HCT116 (cell line): ENCODE measurements at regions not wholly inside any gene's neighbourhood (a gene's known extent, or its start where the extent isn't known, plus 50 kb on each side); places are given as distances from the start of the nearest gene placed in this dataset.

Experiments
- EZH2 ChIP-seq: fragments of 200-600 bp; sonication (generic); IDR thresholded peaks from 2 replicates; pipeline ENCODE4 v1.6.1; 2017; ENCODE audit warnings: antibody characterized with exemption, mixed run types
- EZH2phosphoT487 ChIP-seq: fragments of 200-600 bp; IDR thresholded peaks from 2 replicates; pipeline ENCODE4 v1.6.1; 2018; ENCODE audit warnings: antibody characterized with exemption, borderline replicate concordance
- FOSL1 ChIP-seq: IDR thresholded peaks from 2 replicates; pipeline ENCODE4 v1.6.1; 2012; ENCODE audit warnings: low read depth
- POLR2A ChIP-seq: IDR thresholded peaks from 2 replicates; pipeline ENCODE4 v1.7.0; 2011; ENCODE audit warnings: borderline replicate concordance; ENCODE audit not compliant: insufficient read depth, insufficient read length; ENCODE audit errors: extremely low read depth
- POLR2AphosphoS5 ChIP-seq: IDR thresholded peaks from 2 replicates; pipeline ENCODE4 v1.6.1; 2011; ENCODE audit warnings: mild to moderate bottlenecking, low read depth, low read length, moderate library complexity
- YY1 ChIP-seq: IDR thresholded peaks from 2 replicates; pipeline ENCODE4 v1.6.1; 2011; ENCODE audit warnings: low read length, low read depth, moderate library complexity, mild to moderate bottlenecking; ENCODE audit not compliant: insufficient replicate concordance; ENCODE audit errors: extremely low read depth
- TF ChIP-seq, protein P1 (sequence below), 3 experiments: fragments of 200-600 bp in 1 of 3; sonication (generic) in 1 of 3; IDR thresholded peaks in 2 of 3; conservative IDR thresholded peaks in 1 of 3; 2 replicates each; pipeline ENCODE4 v1.5.1; 2012 to 2017; ENCODE audit warnings: low read depth in 2 of 3, low read length in 2 of 3, antibody characterized with exemption in 1 of 3, borderline replicate concordance in 1 of 3, control low read depth in 1 of 3, mild to moderate bottlenecking in 1 of 3, mixed read lengths in 1 of 3, mixed run types in 1 of 3, moderate library complexity in 1 of 3; ENCODE audit not compliant: insufficient read depth in 1 of 3

DNA sequence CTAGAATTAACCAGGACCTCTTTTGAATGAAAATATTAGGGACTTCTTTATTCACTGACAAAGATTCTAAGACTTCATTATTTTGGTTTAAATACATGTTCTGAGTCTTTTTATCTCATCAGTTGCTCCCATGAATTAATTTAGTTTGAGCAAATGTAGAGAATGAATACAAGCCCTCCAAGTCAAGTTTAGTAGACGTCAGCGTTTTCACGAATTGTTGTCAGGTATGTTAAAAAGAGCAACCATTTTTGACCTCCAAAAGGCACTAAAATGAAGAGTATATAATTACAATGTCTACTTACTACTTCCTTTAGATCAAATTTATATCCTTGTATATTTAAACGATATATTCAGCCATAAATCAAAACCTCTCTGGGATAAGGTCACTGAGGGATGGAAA lies 809.3 kb upstream of the CDH6 start:
- no peak for TF ChIP-seq EZH2
- TF ChIP-seq POLR2AphosphoS5: no peak
- TF ChIP-seq YY1: no peak
- no peak for TF ChIP-seq FOSL1
- TF ChIP-seq, protein P1, sequence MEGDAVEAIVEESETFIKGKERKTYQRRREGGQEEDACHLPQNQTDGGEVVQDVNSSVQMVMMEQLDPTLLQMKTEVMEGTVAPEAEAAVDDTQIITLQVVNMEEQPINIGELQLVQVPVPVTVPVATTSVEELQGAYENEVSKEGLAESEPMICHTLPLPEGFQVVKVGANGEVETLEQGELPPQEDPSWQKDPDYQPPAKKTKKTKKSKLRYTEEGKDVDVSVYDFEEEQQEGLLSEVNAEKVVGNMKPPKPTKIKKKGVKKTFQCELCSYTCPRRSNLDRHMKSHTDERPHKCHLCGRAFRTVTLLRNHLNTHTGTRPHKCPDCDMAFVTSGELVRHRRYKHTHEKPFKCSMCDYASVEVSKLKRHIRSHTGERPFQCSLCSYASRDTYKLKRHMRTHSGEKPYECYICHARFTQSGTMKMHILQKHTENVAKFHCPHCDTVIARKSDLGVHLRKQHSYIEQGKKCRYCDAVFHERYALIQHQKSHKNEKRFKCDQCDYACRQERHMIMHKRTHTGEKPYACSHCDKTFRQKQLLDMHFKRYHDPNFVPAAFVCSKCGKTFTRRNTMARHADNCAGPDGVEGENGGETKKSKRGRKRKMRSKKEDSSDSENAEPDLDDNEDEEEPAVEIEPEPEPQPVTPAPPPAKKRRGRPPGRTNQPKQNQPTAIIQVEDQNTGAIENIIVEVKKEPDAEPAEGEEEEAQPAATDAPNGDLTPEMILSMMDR (IDR thresholded peaks at IDR 0.05 in 2 of 3, conservative IDR thresholded peaks at IDR 0.05 in 1 of 3; ENCODE audit: borderline replicate concordance in 1 of 3, insufficient read depth in 1 of 3, low read depth in 2 of 3, low read length in 2 of 3): no peak
- no peak for TF ChIP-seq EZH2phosphoT487
- no peak for TF ChIP-seq POLR2A
